ENCODE measurements at regions not wholly inside any gene's neighbourhood (a gene's known extent, or its start where the extent isn't known, plus 50 kb on each side); places are given as distances from the start of the nearest gene placed in this dataset.
"Not testable (repeated sequence)": the region's sequence is repeated elsewhere in the genome, so short reads cannot be mapped to it uniquely, and the experiment has no call there.

DNA sequence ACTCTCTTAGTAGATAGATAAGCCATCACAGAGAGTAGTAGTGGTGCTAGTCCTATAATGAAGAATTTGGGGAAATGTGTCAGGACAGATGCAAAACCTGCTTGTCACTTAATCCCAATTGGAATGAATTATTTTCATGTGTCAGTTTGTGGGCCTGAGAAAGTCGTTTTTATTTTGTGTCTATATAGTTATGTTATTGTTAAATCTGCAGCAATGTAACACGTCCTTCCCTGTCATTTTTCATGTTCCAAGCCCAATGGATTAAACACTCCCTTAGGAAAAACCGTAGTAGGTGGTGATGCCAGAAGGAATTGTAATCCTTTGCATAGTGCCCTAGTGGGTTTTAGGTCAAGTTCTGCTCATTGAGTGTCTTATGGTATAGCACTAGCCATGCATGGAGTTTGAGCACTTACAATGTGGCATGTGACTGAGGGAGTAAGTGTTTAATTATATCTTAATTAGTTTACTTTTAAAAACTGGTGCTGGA lies 105.9 kb upstream of the PRSS16 start:
- ATAC-seq: no peak
- ChIA-PET POLR2A (no interaction called here), CTCF (no interaction called here)
- H3K4me1 Mint-ChIP-seq: peaks cover 36% of the 10 kb centered on the region
- peak overlapping the region; percentile 48 for H3K27ac Mint-ChIP-seq
- DNase-seq: no peak
- H3K4me3 Mint-ChIP-seq: peak overlapping the region; percentile 86
- H3K36me3 Mint-ChIP-seq (ENCODE audit: low read depth): peaks cover 5% of the 10 kb centered on the region
- intact Hi-C loops (cut with DNase I, micrococcal nuclease): loop anchor here in 1 of 2 experiments (10.0 kb wide), 1 partner anchor 1723 kb away; no protein-coding TSS in a partner anchor
- H3K27me3 Mint-ChIP-seq: no peaks in the 10 kb centered on the region
- no peaks in the 10 kb centered on the region for H3K9me3 Mint-ChIP-seq (ENCODE audit: low read depth)

- H3K9me3 Mint-ChIP-seq (ENCODE audit: low read depth); ATAC-seq; H3K27me3 Mint-ChIP-seq; DNase-seq; H3K36me3 Mint-ChIP-seq (ENCODE audit: low read depth): not testable (repeated sequence)
- peak overlapping the region; percentile 43 for H3K4me3 Mint-ChIP-seq
- H3K27ac Mint-ChIP-seq: peak overlapping the region; percentile 80
- intact Hi-C loops (cut with DNase I, micrococcal nuclease): loop anchor here in 1 of 2 experiments (10.0 kb wide), 1 partner anchor 1722 kb away; no protein-coding TSS in a partner anchor
- POLR2A ChIA-PET: interaction anchor here (0.9 to 6.4 kb wide), 2 partner anchors 10 to 723 kb away, joined by 3 to 368 read pairs; a partner anchor contains a TSS
- H3K4me1 Mint-ChIP-seq: peaks cover 33% of the 10 kb centered on the region
- CTCF ChIA-PET: interaction anchor here (0.9 to 1.4 kb wide), 2 partner anchors 16 to 535 kb away, joined by 3 to 7 read pairs; no protein-coding TSS in a partner anchor
These were observed 104.5 kb upstream of the PRSS16 start for GRCh38 chr6:27143020-27143388.

DNA sequence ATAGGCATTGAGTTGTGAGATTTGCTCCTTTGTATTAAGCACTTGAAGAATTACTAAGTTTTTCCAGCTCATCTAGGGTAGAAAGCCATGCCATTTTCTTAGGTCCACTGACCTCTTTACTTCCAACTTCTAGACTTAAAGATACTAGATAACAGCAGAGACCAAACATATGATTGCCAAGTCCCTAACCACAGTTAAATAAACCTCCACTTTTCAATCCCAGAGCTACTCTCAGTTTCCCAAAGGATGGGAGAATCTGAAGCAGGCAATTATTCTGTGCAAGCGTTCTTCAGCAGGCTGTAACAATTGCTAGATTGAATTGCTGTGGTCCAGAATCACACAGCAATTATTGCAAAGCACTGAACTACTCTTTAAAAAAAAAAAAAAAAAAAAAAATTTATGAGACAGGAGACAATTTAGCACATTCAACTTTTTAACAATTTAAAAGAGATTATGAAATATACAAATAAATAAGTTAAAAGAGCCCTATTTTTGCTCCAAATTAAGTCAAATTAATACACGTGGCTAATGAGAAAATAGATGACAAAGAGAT lies 104.0 kb upstream of the PRSS16 start:
- peak overlapping the region; percentile 43 for H3K4me3 Mint-ChIP-seq
- peaks cover 5% of the 10 kb centered on the region for H3K36me3 Mint-ChIP-seq (ENCODE audit: low read depth)
- DNase-seq: no peak
- no peaks in the 10 kb centered on the region for H3K27me3 Mint-ChIP-seq
- ATAC-seq: no peak
- no peaks in the 10 kb centered on the region for H3K9me3 Mint-ChIP-seq (ENCODE audit: low read depth)
- ChIA-PET POLR2A (interaction anchor here (0.9 to 6.4 kb wide), 3 partner anchors 11 to 723 kb away, joined by 3 to 368 read pairs (median 28); a partner anchor contains a TSS), CTCF (interaction anchor here (0.9 to 2.8 kb wide), 4 partner anchors 12 to 652 kb away, joined by 3 to 15 read pairs (median 5); a partner anchor contains a TSS)
- H3K4me1 Mint-ChIP-seq: peaks cover 28% of the 10 kb centered on the region
- intact Hi-C loops (cut with DNase I, micrococcal nuclease): loop anchor here in 1 of 2 experiments (10.0 kb wide), 1 partner anchor 1721 kb away; no protein-coding TSS in a partner anchor
- peak overlapping the region; percentile 80 for H3K27ac Mint-ChIP-seq

GRCh38 chr6:27144740-27145079 lies 102.8 kb upstream of the PRSS16 start:
- H3K4me3 Mint-ChIP-seq: no peak overlapping the region
- H3K27ac Mint-ChIP-seq: no peak overlapping the region

DNA sequence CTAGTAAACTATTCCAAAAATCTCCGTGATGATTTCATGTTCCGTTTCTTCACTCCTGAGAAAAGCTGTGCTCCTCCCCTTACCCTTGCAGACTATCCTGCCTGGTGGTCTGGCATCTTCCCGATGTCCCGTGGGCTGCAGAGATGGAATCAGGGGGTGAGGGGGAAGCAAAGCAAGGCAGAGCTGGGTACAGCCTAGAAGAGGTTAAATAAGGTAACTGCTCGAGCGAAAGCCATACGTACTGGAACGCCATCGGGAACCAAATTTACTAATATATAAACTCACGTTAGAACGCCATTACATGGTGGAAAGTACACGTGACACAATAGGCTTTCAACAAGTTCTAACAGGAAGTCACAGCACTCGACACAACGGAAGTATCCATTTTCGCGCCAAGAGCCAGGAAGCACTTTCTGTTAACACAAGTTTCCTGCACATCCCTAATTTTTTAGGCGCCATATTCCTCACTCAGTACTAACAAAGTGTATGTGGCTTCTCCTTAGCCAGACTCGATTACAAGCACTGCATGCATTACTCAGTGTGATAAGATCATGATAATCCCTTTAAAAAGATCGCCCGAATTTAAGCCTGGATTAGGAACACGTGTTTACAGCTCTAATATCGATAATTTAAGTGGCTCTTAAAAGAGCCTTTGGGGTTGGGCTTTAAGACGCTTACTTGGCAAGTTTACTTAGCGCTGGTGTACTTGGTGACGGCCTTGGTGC lies 101.6 kb upstream of the PRSS16 start:
- peak; percentile 79 for DNase-seq
- H3K4me3 Mint-ChIP-seq: no peak overlapping the region
- peaks cover 20% of the 10 kb centered on the region for H3K4me1 Mint-ChIP-seq
- no peaks in the 10 kb centered on the region for H3K9me3 Mint-ChIP-seq (ENCODE audit: low read depth)
- no peaks in the 10 kb centered on the region for H3K27me3 Mint-ChIP-seq
- CTCF ChIA-PET: interaction anchor here (1.0 to 2.8 kb wide), 4 partner anchors 9 to 662 kb away, joined by 3 to 15 read pairs (median 6); a partner anchor contains a TSS
- POLR2A ChIA-PET: interaction anchor here (0.6 to 6.4 kb wide), 23 partner anchors 9 to 1102 kb away, joined by 3 to 368 read pairs (median 7); a partner anchor contains a TSS
- ATAC-seq: peak; percentile 42
- peaks cover 3% of the 10 kb centered on the region for H3K36me3 Mint-ChIP-seq (ENCODE audit: low read depth)
- H3K27ac Mint-ChIP-seq: no peak overlapping the region
- intact Hi-C loops (cut with DNase I, micrococcal nuclease): loop anchor here (1.0 to 10.0 kb wide), 14 partner anchors 13 to 1719 kb away; a partner anchor contains a TSS

More at GRCh38 chr6:27144740-27145079, 102.8 kb upstream of the PRSS16 start:
- ChIA-PET POLR2A (interaction anchor here (0.6 to 6.4 kb wide), 16 partner anchors 8 to 1101 kb away, joined by 3 to 368 read pairs (median 10); a partner anchor contains a TSS), CTCF (interaction anchor here (0.8 to 2.8 kb wide), 4 partner anchors 9 to 17 kb away, joined by 3 to 15 read pairs (median 6); a partner anchor contains a TSS)
- H3K9me3 Mint-ChIP-seq (ENCODE audit: low read depth): no peaks in the 10 kb centered on the region
- ATAC-seq (no peak), DNase-seq (peak; percentile 26)
- peaks cover 3% of the 10 kb centered on the region for H3K36me3 Mint-ChIP-seq (ENCODE audit: low read depth)
- intact Hi-C loops (cut with DNase I, micrococcal nuclease): loop anchor here in 1 of 2 experiments (5.0 to 10.0 kb wide), 3 partner anchors 857 to 1720 kb away; a partner anchor contains a TSS
- H3K27me3 Mint-ChIP-seq: no peaks in the 10 kb centered on the region
- H3K4me1 Mint-ChIP-seq: peaks cover 21% of the 10 kb centered on the region

DNA sequence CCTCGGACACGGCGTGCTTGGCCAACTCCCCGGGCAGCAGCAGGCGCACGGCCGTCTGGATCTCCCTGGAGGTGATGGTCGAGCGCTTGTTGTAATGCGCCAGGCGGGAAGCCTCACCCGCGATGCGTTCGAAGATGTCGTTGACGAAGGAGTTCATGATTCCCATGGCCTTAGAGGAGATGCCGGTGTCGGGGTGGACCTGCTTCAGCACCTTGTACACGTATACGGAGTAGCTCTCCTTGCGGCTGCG lies 101.1 kb upstream of the PRSS16 start:
- CTCF ChIA-PET: interaction anchor here (1.4 kb wide), 1 partner anchor 8 kb away, joined by 5 read pairs; a partner anchor contains a TSS
- not testable (repeated sequence) for H3K27ac Mint-ChIP-seq; H3K27me3 Mint-ChIP-seq; H3K9me3 Mint-ChIP-seq (ENCODE audit: low read depth); DNase-seq; H3K4me3 Mint-ChIP-seq; ATAC-seq; H3K36me3 Mint-ChIP-seq (ENCODE audit: low read depth)
- POLR2A ChIA-PET: interaction anchor here (0.9 to 6.4 kb wide), 27 partner anchors 7 to 1566 kb away, joined by 3 to 368 read pairs (median 10); partner anchors contain the start of gene ZNF184
- intact Hi-C loops (cut with DNase I, micrococcal nuclease): loop anchor here (1.0 to 10.0 kb wide), 14 partner anchors 13 to 1718 kb away; a partner anchor contains a TSS
- peaks cover 15% of the 10 kb centered on the region for H3K4me1 Mint-ChIP-seq

GRCh38 chr6:27146706-27147505 lies 100.6 kb upstream of the PRSS16 start:
- intact Hi-C loops (cut with DNase I, micrococcal nuclease): loop anchor here (1.0 to 10.0 kb wide), 17 partner anchors 10 to 1718 kb away; a partner anchor contains a TSS
- CTCF ChIA-PET: interaction anchor here (0.8 to 1.4 kb wide), 5 partner anchors 8 to 648 kb away, joined by 3 to 11 read pairs (median 5); a partner anchor contains a TSS
- ATAC-seq: peak; percentile 69
- POLR2A ChIA-PET: interaction anchor here (0.6 to 6.4 kb wide), 40 partner anchors 8 to 1565 kb away, joined by 3 to 368 read pairs (median 7); partner anchors contain the start of gene ZNF184
- peak; percentile 89 for DNase-seq
- no peaks in the 10 kb centered on the region for H3K27me3 Mint-ChIP-seq
- H3K4me1 Mint-ChIP-seq: peaks cover 11% of the 10 kb centered on the region
- peaks cover 3% of the 10 kb centered on the region for H3K36me3 Mint-ChIP-seq (ENCODE audit: low read depth)
- no peak overlapping the region for H3K27ac Mint-ChIP-seq
- H3K9me3 Mint-ChIP-seq (ENCODE audit: low read depth): no peaks in the 10 kb centered on the region
- H3K4me3 Mint-ChIP-seq: no peak overlapping the region

DNA sequence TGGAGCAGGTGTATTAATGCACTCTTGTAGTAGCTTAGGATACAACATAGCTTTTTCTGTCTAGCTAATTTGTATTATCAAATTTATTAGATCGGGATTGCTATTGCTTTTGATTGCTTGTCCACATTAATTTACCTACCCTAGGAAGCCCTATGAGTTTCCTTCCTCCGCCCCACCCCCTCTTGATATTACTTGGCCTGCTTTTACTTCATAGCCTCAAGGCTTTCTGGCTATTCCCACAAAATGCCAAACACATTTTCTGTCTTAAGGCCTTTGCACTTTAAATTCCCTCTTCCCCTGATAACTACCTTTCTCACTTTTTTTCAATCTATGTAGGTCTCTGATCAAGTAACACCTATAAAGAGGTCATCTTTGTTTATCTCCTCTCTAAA lies 99.1 kb upstream of the PRSS16 start:
- peaks cover 8% of the 10 kb centered on the region for H3K4me1 Mint-ChIP-seq
- no peak for DNase-seq
- H3K27ac Mint-ChIP-seq: no peak overlapping the region

GRCh38 chr6:27149150-27149549 lies 98.4 kb upstream of the PRSS16 start:
- CTCF ChIA-PET: interaction anchor here (0.5 to 0.8 kb wide), 4 partner anchors 12 to 861 kb away, joined by 3 read pairs; no protein-coding TSS in a partner anchor
- peaks cover 5% of the 10 kb centered on the region for H3K4me1 Mint-ChIP-seq
- H3K27ac Mint-ChIP-seq: no peak overlapping the region
- POLR2A ChIA-PET: interaction anchor here (6.4 kb wide), 1 partner anchor 16 kb away, joined by 368 read pairs; a partner anchor contains a TSS
- no peaks in the 10 kb centered on the region for H3K9me3 Mint-ChIP-seq (ENCODE audit: low read depth)
- no peaks in the 10 kb centered on the region for H3K27me3 Mint-ChIP-seq
- ATAC-seq (no peak), DNase-seq (no peak)
- H3K4me3 Mint-ChIP-seq: no peak overlapping the region
- no peaks in the 10 kb centered on the region for H3K36me3 Mint-ChIP-seq (ENCODE audit: low read depth)
- intact Hi-C loops (cut with DNase I, micrococcal nuclease): loop anchor here in 1 of 2 experiments (5.0 to 10.0 kb wide), 3 partner anchors 862 to 1716 kb away; a partner anchor contains a TSS

More for the DNA sequence above, 99.1 kb upstream of the PRSS16 start:
- no peaks in the 10 kb centered on the region for H3K9me3 Mint-ChIP-seq (ENCODE audit: low read depth)
- ChIA-PET CTCF (no interaction called here), POLR2A (interaction anchor here (0.5 to 6.4 kb wide), 9 partner anchors 9 to 951 kb away, joined by 3 to 368 read pairs (median 13); a partner anchor contains a TSS)
- no peak for ATAC-seq
- peaks cover under 1% of the 10 kb centered on the region for H3K36me3 Mint-ChIP-seq (ENCODE audit: low read depth)
- H3K4me3 Mint-ChIP-seq: peak overlapping the region; percentile 10
- intact Hi-C loops (cut with DNase I, micrococcal nuclease): loop anchor here in 1 of 2 experiments (5.0 to 10.0 kb wide), 3 partner anchors 861 to 1716 kb away; a partner anchor contains a TSS
- H3K27me3 Mint-ChIP-seq: no peaks in the 10 kb centered on the region

DNA sequence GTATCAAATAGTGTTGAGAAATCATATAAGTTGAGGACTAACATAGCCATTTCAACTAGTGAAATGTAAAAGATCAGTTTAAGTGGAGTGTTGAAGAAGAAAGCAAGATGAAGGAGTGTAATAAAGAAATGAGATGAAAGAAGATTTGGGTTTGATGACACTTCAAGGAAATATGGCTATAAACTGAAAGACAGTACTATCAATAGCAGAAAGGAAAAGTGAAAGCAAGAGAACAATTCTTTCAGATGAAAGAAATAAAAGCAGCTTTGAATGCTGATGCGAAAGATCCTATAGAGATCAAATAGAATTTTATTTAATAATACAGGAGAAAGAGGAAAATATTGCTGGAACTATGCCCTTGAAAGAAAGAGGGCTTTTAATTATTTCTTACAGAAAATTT lies 92.8 kb upstream of the PRSS16 start:
- CTCF ChIA-PET: interaction anchor here (0.7 to 1.3 kb wide), 5 partner anchors 9 to 597 kb away, joined by 3 to 4 read pairs (median 3); no protein-coding TSS in a partner anchor
- DNase-seq (no peak), ATAC-seq (peak; percentile 22)
- Mint-ChIP-seq H3K4me3 (no peak overlapping the region), H3K4me1 (peaks cover 38% of the 10 kb centered on the region), H3K27me3 (no peaks in the 10 kb centered on the region), H3K27ac (peak overlapping the region; percentile 66), H3K36me3 (ENCODE audit: low read depth) (no peaks in the 10 kb centered on the region), H3K9me3 (ENCODE audit: low read depth) (no peaks in the 10 kb centered on the region)
- POLR2A ChIA-PET: interaction anchor here (0.7 to 2.2 kb wide), 5 partner anchors 9 to 739 kb away, joined by 3 to 28 read pairs (median 4); a partner anchor contains a TSS
- intact Hi-C loops (cut with DNase I, micrococcal nuclease): no loop called here

All from activated CD4-positive, alpha-beta T cell treated with anti-CD3 and anti-CD28 coated beads for 36 hours (primary cell).